SK-N-SH treated with all-trans-retinoic acid at 6 μM for 48 hours (cell line): ENCODE measurements at regions not wholly inside any gene's neighbourhood (a gene's known extent, or its start where the extent isn't known, plus 50 kb on each side); places are given as distances from the start of the nearest gene placed in this dataset.
"Not testable (repeated sequence)": the region's sequence is repeated elsewhere in the genome, so short reads cannot be mapped to it uniquely, and the experiment has no call there.

Experiments
- ARNTL ChIP-seq: fragments of 450-650 bp; formaldehyde crosslinking; IDR thresholded peaks from 2 replicates; pipeline ENCODE4 v1.5.0; 2020; ENCODE audit warnings: low read depth, mild to moderate bottlenecking, moderate library complexity, borderline replicate concordance
- PATZ1 ChIP-seq: fragments of 250-450 bp; sonication (Bioruptor Pico); IDR thresholded peaks from 2 replicates; pipeline ENCODE4 v1.8.0; 2020; ENCODE audit warnings: mild to moderate bottlenecking, moderate library complexity, borderline replicate concordance
- ZC3H10 ChIP-seq: fragments of 250-450 bp; sonication (Bioruptor Pico); IDR thresholded peaks from 2 replicates; pipeline ENCODE4 v1.5.1; 2021; ENCODE audit warnings: mild to moderate bottlenecking, moderate library complexity
- ZFP30 ChIP-seq: fragments of 450-650 bp; formaldehyde crosslinking; IDR thresholded peaks from 2 replicates; pipeline ENCODE4 v1.5.0; 2022; ENCODE audit warnings: mild to moderate bottlenecking, moderate library complexity
- ZNF70 ChIP-seq: fragments of 450-650 bp; formaldehyde crosslinking; IDR thresholded peaks from 2 replicates; pipeline ENCODE4 v1.5.0; 2020; ENCODE audit warnings: mild to moderate bottlenecking, moderate library complexity

GRCh38 chrX:19455-19827 lies 261.7 kb upstream of the PLCXD1 start:
- not testable (repeated sequence) for TF ChIP-seq ZFP30 (CRISPR knock-in tag); ZNF70 (CRISPR knock-in tag); PATZ1 (CRISPR knock-in tag); ARNTL; ZC3H10 (CRISPR knock-in tag)
